Activated CD4-positive, alpha-beta T cell treated with anti-CD3 and anti-CD28 coated beads, Interleukin-2, amount 10 ng/mL, durations not matched to agents 7 days and 5 days (primary cell): ENCODE measurements at regions not wholly inside any gene's neighbourhood (a gene's known extent, or its start where the extent isn't known, plus 50 kb on each side); places are given as distances from the start of the nearest gene placed in this dataset.
"Not testable (repeated sequence)": the region's sequence is repeated elsewhere in the genome, so short reads cannot be mapped to it uniquely, and the experiment has no call there.

ENCODE experiments used
- CTCF ChIA-PET: fragments of 350-600 bp; sonication (Branson Sonifier 250); formaldehyde crosslinking; loops from one replicate; lab custom pipeline; 2021; ENCODE audit warnings: antibody characterized with exemption; lab: Charles Lee
- POLR2A ChIA-PET: fragments of 350-600 bp; sonication (Branson Sonifier 250); formaldehyde crosslinking; loops from one replicate; lab custom pipeline; 2021; ENCODE audit warnings: antibody characterized with exemption; lab: Charles Lee
- DNase-seq: peaks from one replicate; pipeline ENCODE4 v3.0.0-alpha.2; 2020
- H3K27ac Mint-ChIP-seq: one replicate; pipeline ENCODE4 v1.8.0; 2021; ENCODE audit warnings: mild to moderate bottlenecking, moderate library complexity, mixed read lengths
- H3K27me3 Mint-ChIP-seq: one replicate; pipeline ENCODE4 v1.8.0; 2021; ENCODE audit warnings: mixed read lengths
- H3K36me3 Mint-ChIP-seq: one replicate; pipeline ENCODE4 v1.8.0; 2021; ENCODE audit warnings: low read depth, mixed read lengths
- H3K4me1 Mint-ChIP-seq: one replicate; pipeline ENCODE4 v1.8.0; 2021; ENCODE audit warnings: mixed read lengths
- H3K4me3 Mint-ChIP-seq: one replicate; pipeline ENCODE4 v1.8.0; 2021; ENCODE audit warnings: mild to moderate bottlenecking, moderate library complexity, mixed read lengths
- H3K9me3 Mint-ChIP-seq: one replicate; pipeline ENCODE4 v1.8.0; 2021; ENCODE audit warnings: mixed read lengths

- H3K4me3 Mint-ChIP-seq: no peak overlapping the region
- ChIA-PET CTCF (no interaction called here), POLR2A (no interaction called here)
- H3K27me3 Mint-ChIP-seq: no peaks in the 10 kb centered on the region
- no peaks in the 10 kb centered on the region for H3K36me3 Mint-ChIP-seq
- H3K9me3 Mint-ChIP-seq: no peaks in the 10 kb centered on the region
- no peak overlapping the region for H3K27ac Mint-ChIP-seq
- DNase-seq: no peak
- no peaks in the 10 kb centered on the region for H3K4me1 Mint-ChIP-seq
These were observed 186.6 kb downstream of the SMC2 start for GRCh38 chr9:104280711-104281110.

- DNase-seq: no peak
- ChIA-PET POLR2A (no interaction called here), CTCF (no interaction called here)
- no peaks in the 10 kb centered on the region for H3K36me3 Mint-ChIP-seq
- no peaks in the 10 kb centered on the region for H3K9me3 Mint-ChIP-seq
- no peaks in the 10 kb centered on the region for H3K27me3 Mint-ChIP-seq
- H3K27ac Mint-ChIP-seq: no peak overlapping the region
- H3K4me1 Mint-ChIP-seq: no peaks in the 10 kb centered on the region
- H3K4me3 Mint-ChIP-seq: no peak overlapping the region
These were observed 192.1 kb downstream of the SMC2 start for GRCh38 chr9:104286187-104286586.

GRCh38 chr9:104286799-104287198 lies 192.7 kb downstream of the SMC2 start:
- CTCF ChIA-PET: no interaction called here
- Mint-ChIP-seq H3K4me1 (no peaks in the 10 kb centered on the region), H3K27ac (no peak overlapping the region), H3K4me3 (no peak overlapping the region), H3K27me3 (no peaks in the 10 kb centered on the region), H3K9me3 (no peaks in the 10 kb centered on the region), H3K36me3 (no peaks in the 10 kb centered on the region)
- POLR2A ChIA-PET: no interaction called here
- DNase-seq: no peak

- H3K9me3 Mint-ChIP-seq: no peaks in the 10 kb centered on the region
- no peaks in the 10 kb centered on the region for H3K4me1 Mint-ChIP-seq
- CTCF ChIA-PET: no interaction called here
- H3K4me3 Mint-ChIP-seq: no peak overlapping the region
- H3K36me3 Mint-ChIP-seq: no peaks in the 10 kb centered on the region
- H3K27me3 Mint-ChIP-seq: no peaks in the 10 kb centered on the region
- no peak for DNase-seq
- H3K27ac Mint-ChIP-seq: no peak overlapping the region
- POLR2A ChIA-PET: no interaction called here
These were observed 193.3 kb downstream of the SMC2 start for GRCh38 chr9:104287253-104287878.

- ChIA-PET POLR2A (no interaction called here), CTCF (no interaction called here)
- no peak overlapping the region for H3K27ac Mint-ChIP-seq
- no peak for DNase-seq
- H3K36me3 Mint-ChIP-seq: no peaks in the 10 kb centered on the region
- no peaks in the 10 kb centered on the region for H3K9me3 Mint-ChIP-seq
- H3K4me1 Mint-ChIP-seq: no peaks in the 10 kb centered on the region
- no peaks in the 10 kb centered on the region for H3K27me3 Mint-ChIP-seq
- H3K4me3 Mint-ChIP-seq: no peak overlapping the region
These were observed 199.8 kb downstream of the SMC2 start for GRCh38 chr9:104293877-104294276.

GRCh38 chr9:104300124-104300523 lies 203.9 kb upstream of the OR13F1 start:
- no peak for DNase-seq
- no peaks in the 10 kb centered on the region for H3K27me3 Mint-ChIP-seq
- no peaks in the 10 kb centered on the region for H3K36me3 Mint-ChIP-seq
- ChIA-PET POLR2A (no interaction called here), CTCF (no interaction called here)
- no peak overlapping the region for H3K4me3 Mint-ChIP-seq
- H3K27ac Mint-ChIP-seq: no peak overlapping the region
- H3K4me1 Mint-ChIP-seq: no peaks in the 10 kb centered on the region
- no peaks in the 10 kb centered on the region for H3K9me3 Mint-ChIP-seq

GRCh38 chr9:104301755-104302154 lies 202.3 kb upstream of the OR13F1 start:
- DNase-seq: no peak
- H3K9me3 Mint-ChIP-seq: no peaks in the 10 kb centered on the region
- no peak overlapping the region for H3K4me3 Mint-ChIP-seq
- no peaks in the 10 kb centered on the region for H3K4me1 Mint-ChIP-seq
- H3K27me3 Mint-ChIP-seq: no peaks in the 10 kb centered on the region
- ChIA-PET CTCF (no interaction called here), POLR2A (no interaction called here)
- H3K27ac Mint-ChIP-seq: no peak overlapping the region
- H3K36me3 Mint-ChIP-seq: no peaks in the 10 kb centered on the region

GRCh38 chr9:104302775-104303174 lies 201.3 kb upstream of the OR13F1 start:
- ChIA-PET POLR2A (no interaction called here), CTCF (no interaction called here)
- Mint-ChIP-seq H3K4me1 (no peaks in the 10 kb centered on the region), H3K27me3 (no peaks in the 10 kb centered on the region), H3K4me3 (no peak overlapping the region), H3K9me3 (no peaks in the 10 kb centered on the region), H3K27ac (no peak overlapping the region), H3K36me3 (no peaks in the 10 kb centered on the region)
- no peak for DNase-seq

GRCh38 chr9:104304925-104305324 lies 199.1 kb upstream of the OR13F1 start:
- no peaks in the 10 kb centered on the region for H3K4me1 Mint-ChIP-seq
- H3K27me3 Mint-ChIP-seq: no peaks in the 10 kb centered on the region
- no peaks in the 10 kb centered on the region for H3K36me3 Mint-ChIP-seq
- H3K4me3 Mint-ChIP-seq: no peak overlapping the region
- no peaks in the 10 kb centered on the region for H3K9me3 Mint-ChIP-seq
- H3K27ac Mint-ChIP-seq: no peak overlapping the region
- DNase-seq: no peak
- ChIA-PET POLR2A (no interaction called here), CTCF (no interaction called here)

GRCh38 chr9:104313396-104314110 lies 190.5 kb upstream of the OR13F1 start:
- Mint-ChIP-seq H3K9me3 (no peaks in the 10 kb centered on the region), H3K4me3 (no peak overlapping the region), H3K27ac (no peak overlapping the region), H3K4me1 (no peaks in the 10 kb centered on the region), H3K27me3 (no peaks in the 10 kb centered on the region), H3K36me3 (no peaks in the 10 kb centered on the region)
- no peak for DNase-seq
- ChIA-PET CTCF (interaction anchor here (1.1 kb wide), 1 partner anchor 9 kb away, joined by 3 read pairs; no protein-coding TSS in a partner anchor), POLR2A (interaction anchor here (0.6 kb wide), 1 partner anchor 158 kb away, joined by 5 read pairs; no protein-coding TSS in a partner anchor)

GRCh38 chr9:104316201-104317009 lies 187.7 kb upstream of the OR13F1 start:
- H3K27me3 Mint-ChIP-seq, CTCF ChIA-PET: not testable (repeated sequence)

GRCh38 chr9:104319198-104319597 lies 184.9 kb upstream of the OR13F1 start:
- Mint-ChIP-seq H3K27me3 (no peaks in the 10 kb centered on the region), H3K4me3 (no peak overlapping the region), H3K9me3 (no peaks in the 10 kb centered on the region), H3K27ac (no peak overlapping the region), H3K4me1 (no peaks in the 10 kb centered on the region), H3K36me3 (no peaks in the 10 kb centered on the region)
- ChIA-PET CTCF (no interaction called here), POLR2A (no interaction called here)
- DNase-seq: no peak

More at GRCh38 chr9:104316201-104317009, 187.7 kb upstream of the OR13F1 start:
- H3K36me3 Mint-ChIP-seq, DNase-seq, H3K4me1 Mint-ChIP-seq, POLR2A ChIA-PET, H3K4me3 Mint-ChIP-seq, H3K9me3 Mint-ChIP-seq, H3K27ac Mint-ChIP-seq: not testable (repeated sequence)

- CTCF ChIA-PET: no interaction called here
- Mint-ChIP-seq H3K27ac (no peak overlapping the region), H3K4me1 (no peaks in the 10 kb centered on the region), H3K4me3 (no peak overlapping the region), H3K27me3 (no peaks in the 10 kb centered on the region), H3K9me3 (no peaks in the 10 kb centered on the region), H3K36me3 (no peaks in the 10 kb centered on the region)
- POLR2A ChIA-PET: interaction anchor here (0.6 kb wide), 1 partner anchor 161 kb away, joined by 3 read pairs; no protein-coding TSS in a partner anchor
- DNase-seq: no peak
These were observed 184.4 kb upstream of the OR13F1 start for GRCh38 chr9:104319685-104320084.
